PC-9 (cell line): ENCODE measurements at regions not wholly inside any gene's neighbourhood (a gene's known extent, or its start where the extent isn't known, plus 50 kb on each side); places are given as distances from the start of the nearest gene placed in this dataset.

ENCODE experiments used
- BruUV-seq: library from RNA; stranded (reverse); fragments of 400-500 nt; replicated peaks from 2 replicates; lab custom pipeline; 2021; lab: Mats Ljungman, UMichigan
- CTCF ChIA-PET: fragments of 300-600 bp; sonication (Branson Sonifier 250); formaldehyde crosslinking; loops from one replicate; lab custom pipeline; 2022; ENCODE audit warnings: antibody characterized with exemption; lab: Charles Lee
- POLR2A ChIA-PET: fragments of 300-600 bp; sonication (Branson Sonifier 250); formaldehyde crosslinking; loops from one replicate; lab custom pipeline; 2022; ENCODE audit warnings: antibody characterized with exemption; ENCODE audit not compliant: unreplicated experiment; lab: Charles Lee
- DNase-seq, 2 experiments: peaks; one replicate each; pipeline versions ENCODE4 v3.0.0 to v3.0.0-alpha.2; 2015 to 2022; ENCODE audit warnings: mixed read lengths in 1 of 2
- H2AFZ ChIP-seq: fragments of 200-600 bp; sonication (generic); 2 replicates; pipeline ENCODE4 v1.8.1; 2017; ENCODE audit warnings: antibody characterized with exemption
- H3F3A ChIP-seq: fragments of 200-600 bp; sonication (generic); 2 replicates; pipeline ENCODE4 v1.8.1; 2017; ENCODE audit warnings: antibody characterized with exemption, mild to moderate bottlenecking, low read depth; ENCODE audit not compliant: insufficient read depth
- H3K27ac ChIP-seq: fragments of 200-600 bp; sonication (generic); 2 replicates; pipeline ENCODE4 v1.6.1; 2016; ENCODE audit warnings: mixed run types
- H3K27me3 ChIP-seq: fragments of 200-600 bp; sonication (generic); 2 replicates; pipeline ENCODE4 v1.6.1; 2016; ENCODE audit warnings: low read depth, mixed run types; ENCODE audit not compliant: insufficient read depth
- H3K36me3 ChIP-seq: fragments of 200-600 bp; sonication (generic); 2 replicates; pipeline ENCODE4 v1.6.1; 2016; ENCODE audit warnings: low read depth, mixed run types
- H3K4me1 ChIP-seq: fragments of 200-600 bp; sonication (generic); replicated peaks from 2 replicates; pipeline ENCODE4 v1.6.1; 2016; ENCODE audit warnings: mixed run types; ENCODE audit not compliant: insufficient read depth
- H3K4me2 ChIP-seq: fragments of 200-600 bp; sonication (generic); 2 replicates; pipeline ENCODE4 v1.6.1; 2017; ENCODE audit warnings: mixed run types
- H3K4me3 ChIP-seq: fragments of 200-600 bp; sonication (generic); 2 replicates; pipeline ENCODE4 v1.6.1; 2016; ENCODE audit warnings: mixed run types
- H3K79me2 ChIP-seq: fragments of 200-600 bp; sonication (generic); 2 replicates; pipeline ENCODE4 v1.6.1; 2017; ENCODE audit warnings: low read depth, mixed run types
- H3K9me2 ChIP-seq: fragments of 200-600 bp; sonication (generic); 2 replicates; pipeline ENCODE4 v1.8.1; 2017; ENCODE audit warnings: mild to moderate bottlenecking; ENCODE audit not compliant: insufficient read depth
- H3K9me3 ChIP-seq: fragments of 200-600 bp; sonication (generic); 2 replicates; pipeline ENCODE4 v1.8.1; 2016; ENCODE audit warnings: low read depth; ENCODE audit not compliant: insufficient read depth
- H4K20me1 ChIP-seq: fragments of 200-600 bp; sonication (generic); 2 replicates; pipeline ENCODE4 v1.8.1; 2017; ENCODE audit not compliant: insufficient read depth
- EZH2 ChIP-seq: fragments of 200-600 bp; sonication (generic); IDR thresholded peaks from 2 replicates; pipeline ENCODE4 v1.8.0; 2017; ENCODE audit warnings: antibody characterized with exemption, low read depth
- intact Hi-C: fragments of 100-400 bp; cut with micrococcal nuclease; formaldehyde crosslinking; loops from one replicate; pipeline ENCODE4 v1.10.0; 2022; ENCODE audit not compliant: unreplicated experiment
- TF ChIP-seq, protein P1 (sequence below): fragments of 200-600 bp; sonication (generic); conservative IDR thresholded peaks from 2 replicates; pipeline ENCODE4 v1.6.1; 2017; ENCODE audit warnings: mixed run types, antibody characterized with exemption, mild to moderate bottlenecking, moderate library complexity

GRCh38 chr7:159198016-159198724 is 53.5 kb upstream of the VIPR2 start:
- Histone ChIP-seq H3K27me3 (peaks cover 84% of the 10 kb centered on the region), H3F3A (no peaks in the 10 kb centered on the region), H4K20me1 (no peaks in the 10 kb centered on the region), H3K4me1 (no peaks in the 10 kb centered on the region), H3K79me2 (no peaks in the 10 kb centered on the region), H3K36me3 (no peaks in the 10 kb centered on the region), H3K9me2 (no peaks in the 10 kb centered on the region), H2AFZ (no peak overlapping the region), H3K4me2 (no peak overlapping the region), H3K27ac (no peak overlapping the region), H3K9me3 (no peaks in the 10 kb centered on the region), H3K4me3 (no peak overlapping the region)
- POLR2A ChIA-PET = no interaction called here
- intact Hi-C loops = no loop called here
- TF ChIP-seq, protein P1, sequence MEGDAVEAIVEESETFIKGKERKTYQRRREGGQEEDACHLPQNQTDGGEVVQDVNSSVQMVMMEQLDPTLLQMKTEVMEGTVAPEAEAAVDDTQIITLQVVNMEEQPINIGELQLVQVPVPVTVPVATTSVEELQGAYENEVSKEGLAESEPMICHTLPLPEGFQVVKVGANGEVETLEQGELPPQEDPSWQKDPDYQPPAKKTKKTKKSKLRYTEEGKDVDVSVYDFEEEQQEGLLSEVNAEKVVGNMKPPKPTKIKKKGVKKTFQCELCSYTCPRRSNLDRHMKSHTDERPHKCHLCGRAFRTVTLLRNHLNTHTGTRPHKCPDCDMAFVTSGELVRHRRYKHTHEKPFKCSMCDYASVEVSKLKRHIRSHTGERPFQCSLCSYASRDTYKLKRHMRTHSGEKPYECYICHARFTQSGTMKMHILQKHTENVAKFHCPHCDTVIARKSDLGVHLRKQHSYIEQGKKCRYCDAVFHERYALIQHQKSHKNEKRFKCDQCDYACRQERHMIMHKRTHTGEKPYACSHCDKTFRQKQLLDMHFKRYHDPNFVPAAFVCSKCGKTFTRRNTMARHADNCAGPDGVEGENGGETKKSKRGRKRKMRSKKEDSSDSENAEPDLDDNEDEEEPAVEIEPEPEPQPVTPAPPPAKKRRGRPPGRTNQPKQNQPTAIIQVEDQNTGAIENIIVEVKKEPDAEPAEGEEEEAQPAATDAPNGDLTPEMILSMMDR = no peak
- TF ChIP-seq EZH2 = no peak
- no peak for DNase-seq
- CTCF ChIA-PET = no interaction called here
- BruUV-seq = no TSS peak

- ChIA-PET POLR2A (no interaction called here), CTCF (no interaction called here)
- no peaks in the 10 kb centered on the region for H3F3A ChIP-seq
- no peaks in the 10 kb centered on the region for H3K4me1 ChIP-seq
- H3K9me3 ChIP-seq = no peaks in the 10 kb centered on the region
- no TSS peak for BruUV-seq
- H3K4me3 ChIP-seq = no peak overlapping the region
- H3K27me3 ChIP-seq = peaks cover 93% of the 10 kb centered on the region
- DNase-seq = no peak
- no peak overlapping the region for H3K4me2 ChIP-seq
- no peaks in the 10 kb centered on the region for H3K79me2 ChIP-seq
- no peaks in the 10 kb centered on the region for H3K9me2 ChIP-seq
- no peaks in the 10 kb centered on the region for H3K36me3 ChIP-seq
- no peaks in the 10 kb centered on the region for H4K20me1 ChIP-seq
- no peak overlapping the region for H2AFZ ChIP-seq
- TF ChIP-seq, protein P1 = no peak
- no peak for TF ChIP-seq EZH2
- intact Hi-C loops = no loop called here
- H3K27ac ChIP-seq = no peak overlapping the region
These were observed 52.7 kb upstream of the VIPR2 start for GRCh38 chr7:159197066-159197975.

DNA sequence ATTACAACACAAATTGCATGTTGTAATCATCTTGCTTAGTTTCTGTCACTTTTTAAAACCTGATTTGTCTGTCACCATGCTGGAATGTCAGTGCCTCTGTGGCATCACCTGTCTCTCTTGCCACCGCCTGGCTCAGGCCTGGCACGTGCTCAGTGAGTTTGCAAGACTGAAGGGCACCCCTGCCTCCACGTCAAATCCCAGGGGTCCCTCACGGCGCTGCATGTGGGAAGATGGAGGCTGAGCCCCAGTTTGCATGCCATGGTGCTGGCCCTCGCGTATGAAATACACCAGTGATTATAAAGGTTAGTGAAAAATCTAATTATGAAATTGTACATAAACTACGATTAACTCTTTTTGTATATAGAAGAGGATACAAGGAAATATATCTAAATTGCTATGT is 51.9 kb upstream of the VIPR2 start:
- Histone ChIP-seq H3K27me3 (peaks cover 94% of the 10 kb centered on the region), H2AFZ (no peak overlapping the region), H3K4me2 (no peak overlapping the region), H3K79me2 (no peaks in the 10 kb centered on the region), H3K36me3 (no peaks in the 10 kb centered on the region), H3K4me1 (no peaks in the 10 kb centered on the region), H3F3A (no peaks in the 10 kb centered on the region), H3K4me3 (no peak overlapping the region), H4K20me1 (no peaks in the 10 kb centered on the region), H3K27ac (no peak overlapping the region), H3K9me2 (no peaks in the 10 kb centered on the region), H3K9me3 (no peaks in the 10 kb centered on the region)
- TF ChIP-seq, protein P1 = no peak
- TF ChIP-seq EZH2 = no peak
- ChIA-PET POLR2A (no interaction called here), CTCF (no interaction called here)
- DNase-seq = no peak
- intact Hi-C loops = no loop called here
- BruUV-seq = no TSS peak
